OCI-M1 (cell line): ENCODE measurements at regions not wholly inside any gene's neighbourhood (a gene's known extent, or its start where the extent isn't known, plus 50 kb on each side); places are given as distances from the start of the nearest gene placed in this dataset.

Source experiments
- DNase-seq: peaks from one replicate; lab custom pipeline; 2025; lab: John Stamatoyannopoulos, UW

GRCh38 chr20:19928328-19929011 lies 88.7 kb upstream of the NAA20 start:
- DNase-seq, result no peak

- no peak for DNase-seq
These were observed 88.2 kb upstream of the NAA20 start for GRCh38 chr20:19929012-19929360.

- no peak for DNase-seq
These were observed 87.5 kb upstream of the NAA20 start for GRCh38 chr20:19929481-19930145.

GRCh38 chr20:19930426-19930825 lies 86.7 kb upstream of the NAA20 start:
- no peak for DNase-seq

GRCh38 chr20:19932170-19932667 lies 84.9 kb upstream of the NAA20 start:
- DNase-seq, result no peak

GRCh38 chr20:19934792-19935491 lies 82.2 kb upstream of the NAA20 start:
- peak; percentile 42 for DNase-seq

- no peak for DNase-seq
These were observed 81.3 kb upstream of the NAA20 start for GRCh38 chr20:19935842-19936241.

- DNase-seq, result no peak
These were observed 80.5 kb upstream of the NAA20 start for GRCh38 chr20:19936466-19937200.

- no peak for DNase-seq
These were observed 79.9 kb upstream of the NAA20 start for GRCh38 chr20:19937218-19937617.

- DNase-seq, result no peak
These were observed 79.3 kb upstream of the NAA20 start for GRCh38 chr20:19937651-19938420.

GRCh38 chr20:19938421-19939090 lies 78.6 kb upstream of the NAA20 start:
- DNase-seq, result no peak

GRCh38 chr20:19940988-19941460 lies 76.1 kb upstream of the NAA20 start:
- no peak for DNase-seq

GRCh38 chr20:19942611-19943010 lies 74.6 kb upstream of the NAA20 start:
- no peak for DNase-seq

GRCh38 chr20:19943061-19943521 lies 74.1 kb upstream of the NAA20 start:
- peak; percentile 81 for DNase-seq

- no peak for DNase-seq
These were observed 72.2 kb upstream of the NAA20 start for GRCh38 chr20:19944772-19945459.

- DNase-seq, result no peak
These were observed 71.2 kb upstream of the NAA20 start for GRCh38 chr20:19945732-19946670.

GRCh38 chr20:19947611-19948264 lies 69.4 kb upstream of the NAA20 start:
- peak; percentile 70 for DNase-seq

- DNase-seq, result no peak
These were observed 67.8 kb upstream of the NAA20 start for GRCh38 chr20:19949195-19949867.
